ENCODE measurements at regions not wholly inside any gene's neighbourhood (a gene's known extent, or its start where the extent isn't known, plus 50 kb on each side); places are given as distances from the start of the nearest gene placed in this dataset.

GRCh38 chr17:45730192-45730591 lies 53.9 kb upstream of the CRHR1 start:
- no peak for DNase-seq

GRCh38 chr17:45731459-45731858 lies 52.7 kb upstream of the CRHR1 start:
- DNase-seq, result no peak

GRCh38 chr17:45732926-45733505 lies 51.1 kb upstream of the CRHR1 start:
- no peak for DNase-seq

- no peak for DNase-seq
These were observed 50.3 kb upstream of the CRHR1 start for GRCh38 chr17:45733781-45734180.
